ENCODE measurements at regions not wholly inside any gene's neighbourhood (a gene's known extent, or its start where the extent isn't known, plus 50 kb on each side); places are given as distances from the start of the nearest gene placed in this dataset.
"Not testable (repeated sequence)": the region's sequence is repeated elsewhere in the genome, so short reads cannot be mapped to it uniquely, and the experiment has no call there.

DNA sequence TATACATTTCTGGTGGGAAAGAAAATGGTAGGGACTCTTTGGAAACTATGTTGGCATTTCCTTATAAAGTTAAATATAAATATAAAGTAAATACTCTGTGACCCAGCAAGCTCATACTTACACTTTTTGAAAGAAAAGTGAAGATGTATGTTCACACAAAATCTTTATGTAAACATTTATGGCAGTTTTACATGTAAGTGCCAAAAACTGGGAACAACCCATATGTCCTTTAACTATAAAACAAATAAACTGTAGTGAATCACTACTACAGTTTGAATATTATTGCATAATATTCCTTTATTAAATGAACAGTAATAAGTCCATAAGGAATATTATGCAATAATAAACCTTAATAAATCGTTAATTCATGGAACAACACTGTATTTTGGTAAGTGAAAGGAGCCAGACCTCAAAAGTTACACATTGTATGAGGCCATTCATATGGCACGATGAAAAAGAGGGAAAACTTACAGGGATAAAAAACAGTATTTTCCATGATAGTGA is 1660.3 kb upstream of the LRRTM3 start:
- H3K4me3 ChIP-seq (replicated peaks in 1 of 2; ENCODE audit: low read depth in 2 of 2, low read length in 2 of 2), result no peak overlapping the region
- TF ChIP-seq, protein P1, sequence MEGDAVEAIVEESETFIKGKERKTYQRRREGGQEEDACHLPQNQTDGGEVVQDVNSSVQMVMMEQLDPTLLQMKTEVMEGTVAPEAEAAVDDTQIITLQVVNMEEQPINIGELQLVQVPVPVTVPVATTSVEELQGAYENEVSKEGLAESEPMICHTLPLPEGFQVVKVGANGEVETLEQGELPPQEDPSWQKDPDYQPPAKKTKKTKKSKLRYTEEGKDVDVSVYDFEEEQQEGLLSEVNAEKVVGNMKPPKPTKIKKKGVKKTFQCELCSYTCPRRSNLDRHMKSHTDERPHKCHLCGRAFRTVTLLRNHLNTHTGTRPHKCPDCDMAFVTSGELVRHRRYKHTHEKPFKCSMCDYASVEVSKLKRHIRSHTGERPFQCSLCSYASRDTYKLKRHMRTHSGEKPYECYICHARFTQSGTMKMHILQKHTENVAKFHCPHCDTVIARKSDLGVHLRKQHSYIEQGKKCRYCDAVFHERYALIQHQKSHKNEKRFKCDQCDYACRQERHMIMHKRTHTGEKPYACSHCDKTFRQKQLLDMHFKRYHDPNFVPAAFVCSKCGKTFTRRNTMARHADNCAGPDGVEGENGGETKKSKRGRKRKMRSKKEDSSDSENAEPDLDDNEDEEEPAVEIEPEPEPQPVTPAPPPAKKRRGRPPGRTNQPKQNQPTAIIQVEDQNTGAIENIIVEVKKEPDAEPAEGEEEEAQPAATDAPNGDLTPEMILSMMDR (IDR thresholded peaks at IDR 0.05; ENCODE audit: low read depth, low read length), result no peak
- DNase-seq (ENCODE audit: low read depth in 2 of 2), result no peak

DNA sequence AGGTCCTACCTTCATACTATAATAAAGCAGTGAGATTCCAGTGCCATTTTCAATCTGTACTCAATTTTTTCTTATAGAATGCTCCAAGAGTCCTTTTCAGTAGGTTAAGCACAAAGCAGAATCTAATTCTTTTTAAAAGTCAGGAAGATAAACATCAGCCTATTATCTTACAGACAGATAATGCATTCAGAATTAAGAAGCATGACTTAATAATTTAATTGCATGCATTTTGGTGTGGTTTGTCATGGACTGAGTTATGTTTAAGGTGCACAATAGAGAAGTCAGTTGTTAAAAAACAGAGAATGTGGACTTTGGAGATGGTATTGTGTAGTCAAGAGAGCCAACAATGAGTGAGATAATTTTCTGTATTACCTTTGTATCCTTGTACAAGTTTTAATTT is 1656.3 kb upstream of the LRRTM3 start:
- DNase-seq (ENCODE audit: low read depth in 2 of 2), result not testable (repeated sequence)

DNA sequence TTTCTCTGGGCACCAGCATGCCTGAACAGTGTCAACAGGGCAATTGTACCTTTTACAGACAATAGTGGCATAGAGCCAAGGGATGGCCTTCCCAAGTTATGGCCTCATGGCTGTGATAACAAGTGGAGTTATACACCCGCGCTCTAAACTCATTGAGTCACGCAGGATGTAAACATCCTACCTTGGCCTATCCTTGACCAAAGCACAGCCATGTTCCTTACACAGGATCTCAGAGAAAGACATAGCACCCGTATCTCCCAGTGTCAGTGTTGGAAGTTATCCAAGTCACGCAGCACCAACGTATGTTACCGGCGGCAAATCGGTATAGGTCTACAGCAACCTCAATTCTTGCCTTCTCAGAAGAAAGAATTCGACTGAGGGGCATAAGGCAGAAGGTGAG is 1654.9 kb upstream of the LRRTM3 start:
- DNase-seq (ENCODE audit: low read depth in 2 of 2), result no peak
- TF ChIP-seq, protein P1 (IDR thresholded peaks at IDR 0.05; ENCODE audit: low read depth, low read length), result no peak
- H3K4me3 ChIP-seq (replicated peaks in 1 of 2; ENCODE audit: low read depth in 2 of 2, low read length in 2 of 2), result no peak overlapping the region

More for the DNA sequence above, 1656.3 kb upstream of the LRRTM3 start:
- H3K4me3 ChIP-seq (replicated peaks in 1 of 2; ENCODE audit: low read depth in 2 of 2, low read length in 2 of 2), result not testable (repeated sequence)

DNA sequence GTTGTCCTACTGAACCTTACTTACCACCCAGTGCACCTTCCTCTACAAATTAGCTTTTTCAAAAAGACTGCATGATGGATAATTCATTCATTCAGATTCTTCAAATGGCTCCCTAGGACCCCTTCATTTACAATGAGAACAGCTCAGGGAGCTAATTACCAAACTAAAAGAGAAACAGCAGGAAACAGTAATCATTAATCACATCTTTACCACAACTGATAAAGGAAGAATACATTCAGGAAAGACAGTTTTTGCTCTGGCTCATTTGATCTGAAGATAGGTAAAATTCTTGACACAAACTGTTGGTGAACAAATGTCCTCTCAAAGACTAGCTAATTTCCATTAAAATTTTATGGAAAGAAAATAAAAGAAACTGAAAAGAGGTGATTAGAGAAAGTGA is 1652.7 kb upstream of the LRRTM3 start:
- TF ChIP-seq, protein P1 (IDR thresholded peaks at IDR 0.05; ENCODE audit: low read depth, low read length), result no peak
- DNase-seq (ENCODE audit: low read depth in 2 of 2), result no peak
- no peak overlapping the region for H3K4me3 ChIP-seq (replicated peaks in 1 of 2; ENCODE audit: low read depth in 2 of 2, low read length in 2 of 2)

DNA sequence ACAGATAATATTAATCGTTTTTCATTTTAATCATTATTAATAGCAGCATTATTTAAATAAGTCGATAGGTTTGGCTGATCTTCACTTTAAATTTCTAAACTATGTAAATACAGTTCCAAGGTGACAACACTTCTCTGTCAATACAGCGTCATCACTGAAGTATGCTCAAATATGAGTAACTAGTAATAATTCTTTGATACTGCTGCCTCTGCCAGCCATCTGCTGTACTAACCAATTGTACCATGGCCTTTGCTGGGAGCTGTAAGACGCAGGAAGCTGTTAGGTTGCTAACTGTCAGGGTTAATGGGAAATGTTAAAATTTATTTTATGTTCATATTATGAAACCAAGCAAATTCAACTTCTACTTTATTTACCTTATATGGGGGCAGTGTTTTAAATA is 1650.5 kb upstream of the LRRTM3 start:
- DNase-seq (ENCODE audit: low read depth in 2 of 2), result no peak
- H3K4me3 ChIP-seq (replicated peaks in 1 of 2; ENCODE audit: low read depth in 2 of 2, low read length in 2 of 2), result no peak overlapping the region
- TF ChIP-seq, protein P1 (IDR thresholded peaks at IDR 0.05; ENCODE audit: low read depth, low read length), result no peak

DNA sequence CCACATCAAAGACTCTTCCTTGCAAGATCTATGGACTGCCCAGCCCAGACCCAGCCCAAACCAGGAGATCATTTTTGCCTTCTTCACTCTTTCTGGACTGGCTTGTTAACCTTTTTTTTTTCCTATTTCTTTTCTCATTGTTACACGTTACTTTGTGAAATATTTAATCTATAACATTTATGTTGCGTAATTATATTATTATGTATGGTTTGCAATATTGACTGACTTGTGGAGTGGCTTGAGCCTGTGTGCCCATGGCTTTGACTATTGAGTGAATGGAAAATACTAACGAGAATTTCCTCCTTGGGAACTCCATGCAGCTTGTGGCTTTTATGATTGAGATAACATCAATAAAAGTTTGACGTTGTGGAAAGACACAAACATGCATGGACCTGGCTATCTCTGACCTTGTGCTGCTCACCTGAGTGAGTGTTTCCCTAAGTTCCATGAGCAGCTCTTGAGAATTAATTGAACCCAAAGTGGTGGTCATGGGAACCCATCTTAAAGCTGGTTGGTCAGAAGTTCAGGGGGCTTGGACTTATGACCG is 1641.3 kb upstream of the LRRTM3 start:
- H3K4me3 ChIP-seq (replicated peaks in 1 of 2; ENCODE audit: low read depth in 2 of 2, low read length in 2 of 2), result no peak overlapping the region
- no peak for DNase-seq (ENCODE audit: low read depth in 2 of 2)
- TF ChIP-seq, protein P1 (IDR thresholded peaks at IDR 0.05; ENCODE audit: low read depth, low read length), result no peak

GRCh38 chr10:65285726-65286125 is 1640.1 kb upstream of the LRRTM3 start:
- not testable (repeated sequence) for H3K4me3 ChIP-seq (replicated peaks in 1 of 2; ENCODE audit: low read depth in 2 of 2, low read length in 2 of 2); DNase-seq (ENCODE audit: low read depth in 2 of 2)

DNA sequence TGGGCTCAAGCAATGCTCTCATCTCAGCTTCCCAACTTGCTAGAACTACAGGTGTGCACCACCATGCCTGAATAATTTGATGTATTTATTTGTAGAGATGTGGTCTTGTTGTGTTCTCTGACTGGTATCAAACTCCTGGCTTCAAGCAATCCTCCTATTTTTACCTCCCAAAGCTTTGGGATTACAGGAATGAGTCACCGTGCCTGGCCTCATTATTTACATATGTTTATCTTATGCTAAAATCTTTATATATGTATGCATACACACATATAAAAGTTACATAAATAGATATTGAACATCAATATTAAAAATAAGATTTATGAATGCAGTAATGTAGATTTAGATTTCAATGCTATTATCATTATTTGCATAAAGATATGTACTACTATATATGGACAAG is 1634.5 kb upstream of the LRRTM3 start:
- no peak overlapping the region for H3K4me3 ChIP-seq (replicated peaks in 1 of 2; ENCODE audit: low read depth in 2 of 2, low read length in 2 of 2)
- no peak for DNase-seq (ENCODE audit: low read depth in 2 of 2)
- TF ChIP-seq, protein P1 (IDR thresholded peaks at IDR 0.05; ENCODE audit: low read depth, low read length), result no peak
